LHCN-M2 (cell line): ENCODE measurements at regions not wholly inside any gene's neighbourhood (a gene's known extent, or its start where the extent isn't known, plus 50 kb on each side); places are given as distances from the start of the nearest gene placed in this dataset.
"Not testable (repeated sequence)": the region's sequence is repeated elsewhere in the genome, so short reads cannot be mapped to it uniquely, and the experiment has no call there.

Source experiments
- DNase-seq: peaks from one replicate; pipeline ENCODE4 v3.0.0-alpha.2; 2012; ENCODE audit warnings: low read depth

- DNase-seq = no peak
Observed at GRCh38 chr3:190989218-190989617, 126.7 kb upstream of the GMNC start.

DNA sequence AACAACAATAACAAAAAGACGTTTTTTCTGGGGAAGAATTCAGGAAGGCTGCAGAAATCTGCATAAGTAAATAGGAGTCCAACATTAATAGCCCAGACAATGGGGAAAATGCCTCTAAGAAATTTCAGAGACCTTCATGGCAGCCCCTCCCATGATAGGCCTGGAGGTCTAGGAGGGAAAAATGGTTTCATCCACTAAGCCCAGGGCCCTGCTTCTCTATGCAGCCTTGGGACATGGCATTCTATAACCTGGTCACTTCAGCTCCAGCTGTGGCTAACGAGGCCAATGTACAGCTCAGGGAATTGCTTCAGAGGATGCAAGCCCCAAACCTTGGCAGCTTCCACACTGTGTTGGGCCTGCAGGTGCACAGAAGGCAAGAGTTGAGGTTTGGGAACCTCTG lies 125.6 kb upstream of the GMNC start:
- no peak for DNase-seq

DNA sequence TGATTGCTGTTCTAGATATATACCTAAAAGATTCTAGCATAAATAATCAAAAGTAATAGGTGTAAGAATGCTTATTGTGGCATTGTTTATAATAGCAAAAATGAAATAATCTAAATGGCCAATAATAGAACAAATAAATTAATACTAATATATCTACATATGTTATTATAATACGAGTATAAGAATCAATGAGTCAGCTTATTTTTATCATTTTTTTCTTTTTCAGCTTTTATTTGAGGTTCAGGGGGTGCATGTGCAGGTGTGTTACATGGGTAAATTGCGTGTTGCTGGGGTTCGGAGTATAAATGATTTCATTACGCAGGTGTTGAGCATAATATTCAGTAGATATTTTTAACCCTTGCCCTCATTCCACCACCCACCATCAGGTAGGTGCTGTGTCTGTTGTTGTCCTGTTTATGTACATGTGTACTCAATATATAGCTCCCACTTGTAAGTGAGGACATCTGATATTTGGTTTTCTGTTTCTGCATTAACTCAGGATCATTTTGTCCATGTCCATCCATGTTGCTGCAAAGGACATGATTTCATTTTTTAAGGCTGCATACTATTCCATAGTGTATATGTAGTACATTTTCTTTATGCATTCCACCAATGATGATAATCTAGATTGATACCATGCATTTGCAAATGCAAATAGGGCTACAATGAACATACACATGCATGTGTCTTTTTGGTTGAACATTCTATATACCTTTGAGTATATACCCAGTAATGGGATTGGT lies 122.2 kb upstream of the GMNC start:
- no peak for DNase-seq

DNA sequence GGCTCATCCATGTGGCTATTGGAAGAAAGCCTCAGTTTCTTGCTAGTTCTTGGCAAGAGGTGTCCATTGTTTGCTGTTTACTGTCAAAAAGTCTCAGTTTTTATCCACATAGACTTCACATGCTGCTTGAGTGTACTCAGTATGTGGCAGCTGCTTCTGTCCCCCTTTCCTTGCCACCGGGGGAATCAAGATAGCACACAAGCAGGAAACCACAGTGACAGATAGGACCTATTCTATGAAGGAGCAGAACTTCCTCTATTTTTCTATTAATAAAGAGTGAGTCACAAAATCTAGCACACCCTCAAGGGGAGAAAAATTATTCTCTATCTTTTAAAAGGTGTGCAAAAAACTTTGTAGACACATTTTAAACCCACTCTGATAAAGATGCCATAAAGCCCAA lies 121.4 kb upstream of the GMNC start:
- DNase-seq = no peak

DNA sequence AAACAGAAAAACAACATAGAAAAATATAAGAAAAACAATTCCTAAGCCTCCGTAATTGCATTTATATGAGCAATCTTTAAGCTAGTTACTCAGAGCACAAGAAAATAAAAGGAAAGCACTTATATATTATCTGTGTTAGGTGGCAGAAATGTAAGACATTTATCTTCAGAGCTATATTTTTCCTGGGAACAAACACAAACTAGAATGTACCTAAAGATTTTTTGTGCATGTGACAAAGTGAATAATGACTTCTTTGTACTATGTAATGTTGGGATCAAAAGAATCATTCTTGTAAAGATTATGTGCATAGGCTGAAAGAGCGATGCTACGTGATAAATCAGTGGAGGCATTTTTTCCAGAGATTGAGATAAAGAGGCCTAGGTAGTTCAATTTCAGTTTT lies 111.3 kb upstream of the GMNC start:
- no peak for DNase-seq

DNA sequence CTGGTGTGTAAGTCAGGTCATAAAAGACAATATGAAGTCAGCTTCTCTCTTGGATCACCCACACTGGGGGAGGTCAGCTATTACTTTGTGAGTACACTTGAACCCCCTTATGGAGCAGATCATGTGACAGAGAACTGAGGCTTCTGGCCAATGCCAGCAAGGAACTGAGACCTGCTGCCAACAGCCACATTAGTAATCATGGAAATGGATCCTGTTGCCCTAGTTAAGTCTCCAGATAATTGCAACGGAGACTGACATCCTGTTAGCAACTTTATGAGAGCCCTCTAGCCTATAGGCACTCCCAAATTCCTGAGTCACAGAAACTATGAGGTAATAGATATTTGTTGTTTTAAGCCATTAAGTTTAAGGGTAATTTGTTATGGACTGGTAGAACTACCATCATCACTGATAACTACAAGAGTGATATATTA lies 110.4 kb upstream of the GMNC start:
- peak; percentile 37 for DNase-seq

DNA sequence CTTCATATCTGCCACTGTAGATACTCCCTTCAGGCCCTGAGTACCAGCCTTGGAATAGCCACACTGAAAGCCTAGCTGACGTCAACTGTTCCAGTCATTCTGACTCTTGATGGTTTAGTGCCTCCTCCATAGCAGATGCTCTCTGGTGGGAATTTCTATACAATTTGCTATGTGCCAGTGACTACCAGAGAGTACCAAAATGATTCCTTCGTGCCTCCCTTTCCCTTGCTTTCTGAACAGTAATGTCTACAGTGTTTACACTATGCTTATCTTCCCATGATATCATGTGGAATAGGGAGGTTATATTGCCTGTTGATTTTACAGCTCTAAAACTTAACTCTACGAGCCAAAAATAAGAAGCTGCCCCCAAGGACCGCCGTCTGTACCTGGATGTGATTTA lies 109.7 kb upstream of the GMNC start:
- DNase-seq = no peak

GRCh38 chr3:190970560-190970959 lies 108.1 kb upstream of the GMNC start:
- DNase-seq = no peak

GRCh38 chr3:190968616-190969015 lies 106.1 kb upstream of the GMNC start:
- no peak for DNase-seq

DNA sequence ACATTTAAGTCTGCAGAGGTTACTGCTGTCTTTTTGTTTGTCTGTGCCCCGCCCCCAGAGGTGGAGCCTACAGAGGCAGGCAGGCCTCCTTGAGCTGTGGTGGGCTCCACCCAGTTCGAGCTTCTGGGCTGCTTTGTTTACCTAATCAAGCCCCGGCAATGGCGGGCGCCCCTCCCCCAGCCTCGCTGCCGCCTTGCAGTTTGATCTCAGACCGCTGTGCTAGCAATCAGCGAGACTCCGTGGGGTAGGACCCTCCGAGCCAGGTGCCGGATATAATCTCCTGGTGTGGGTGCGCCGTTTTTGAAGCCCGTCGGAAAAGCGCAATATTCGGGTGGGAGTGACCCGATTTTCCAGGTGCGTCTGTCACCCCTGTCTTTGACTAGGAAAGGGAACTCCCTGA lies 102.4 kb upstream of the GMNC start:
- DNase-seq = not testable (repeated sequence)

DNA sequence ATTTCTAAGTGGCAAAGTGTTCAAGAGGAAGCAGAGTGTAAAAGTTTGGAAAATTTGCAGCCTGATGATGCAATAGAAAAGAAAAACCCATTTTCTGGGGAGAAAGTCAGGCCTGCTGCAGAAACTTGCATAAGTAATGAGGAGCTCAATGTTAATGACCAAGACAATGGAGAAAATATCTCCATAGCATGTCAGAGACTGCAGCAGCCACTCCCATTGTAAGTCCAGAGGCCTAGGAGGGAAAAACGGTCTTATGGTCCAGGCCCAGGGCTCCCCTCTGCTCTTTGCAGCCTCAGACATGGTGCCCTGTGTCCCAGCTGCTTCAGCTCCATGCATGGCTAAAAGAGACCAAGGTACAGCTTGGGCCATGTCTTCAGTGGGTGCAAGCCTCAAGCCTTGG lies 96.6 kb upstream of the GMNC start:
- DNase-seq = no peak

DNA sequence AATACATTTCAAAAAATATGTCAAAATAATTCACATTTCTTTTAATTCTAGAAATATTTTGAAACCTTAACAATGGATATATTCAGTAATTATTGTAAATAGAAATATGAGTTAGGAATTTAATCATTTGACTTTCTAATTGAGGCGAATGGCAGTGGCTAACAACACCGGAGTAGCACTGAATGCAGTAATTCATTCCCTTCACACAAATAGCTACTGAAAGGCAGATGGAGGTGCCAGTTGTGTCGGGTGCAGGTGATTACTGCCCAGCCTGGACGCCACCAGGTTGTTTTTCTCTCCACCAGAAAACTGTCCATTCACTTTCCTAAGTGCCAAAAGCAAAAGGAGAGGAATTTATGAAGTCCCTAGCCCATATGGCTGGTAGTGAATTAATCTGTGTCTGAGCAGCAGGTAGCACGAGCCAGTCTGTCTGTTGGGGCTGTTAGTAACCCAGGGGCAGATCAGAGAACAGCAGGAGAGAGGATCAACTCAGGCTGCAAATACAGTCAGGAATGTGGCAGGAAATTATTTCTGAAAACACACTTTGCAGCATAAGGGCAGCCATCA lies 79.3 kb upstream of the GMNC start:
- DNase-seq = no peak

DNA sequence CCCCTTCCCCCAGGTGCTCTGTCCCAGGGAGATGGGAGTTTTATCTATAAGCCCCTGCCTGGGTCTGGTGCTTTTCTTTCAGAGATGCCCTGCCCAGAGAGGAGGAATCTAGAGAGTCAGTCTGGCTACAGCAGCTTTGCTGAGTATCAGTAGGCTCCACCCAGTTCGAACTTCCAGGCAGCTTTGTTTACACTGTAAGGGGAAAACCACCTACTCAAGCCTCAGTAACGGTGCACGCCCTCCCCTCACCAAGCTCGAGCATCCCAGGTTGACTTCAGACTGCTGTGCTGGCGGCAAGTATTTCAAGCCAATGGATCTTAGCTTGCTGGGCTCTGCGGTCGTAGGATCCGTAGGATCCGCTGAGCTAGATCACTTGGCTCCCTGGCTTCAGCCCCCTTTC lies 72.1 kb upstream of the GMNC start:
- DNase-seq = not testable (repeated sequence)

GRCh38 chr3:190926619-190927018 lies 64.1 kb upstream of the GMNC start:
- DNase-seq = no peak

GRCh38 chr3:190912736-190913135 lies 50.2 kb upstream of the GMNC start:
- peak; percentile 52 for DNase-seq
